Activated B cell treated with CpG ODN at 0.5 μM for 24 hours (primary cell): ENCODE measurements at regions not wholly inside any gene's neighbourhood (a gene's known extent, or its start where the extent isn't known, plus 50 kb on each side); places are given as distances from the start of the nearest gene placed in this dataset.

Source experiments
- ATAC-seq: fragments of 200-7000 bp; cut with Tn5 transposase; one replicate; pipeline ENCODE4 v1.10.0; 2021; ENCODE audit warnings: low read depth, mild to moderate bottlenecking, moderate library complexity
- CTCF ChIA-PET: fragments of 350-600 bp; sonication (Branson Sonifier 250); formaldehyde crosslinking; loops from one replicate; lab custom pipeline; 2021; ENCODE audit warnings: antibody characterized with exemption; lab: Charles Lee
- POLR2A ChIA-PET: fragments of 350-600 bp; sonication (Branson Sonifier 250); formaldehyde crosslinking; loops from one replicate; lab custom pipeline; 2021; ENCODE audit warnings: antibody characterized with exemption; lab: Charles Lee
- DNase-seq: peaks from one replicate; pipeline ENCODE4 v3.0.0; 2022
- H3K27ac Mint-ChIP-seq: one replicate; pipeline ENCODE4 v1.8.0; 2020; ENCODE audit warnings: mixed read lengths
- H3K27me3 Mint-ChIP-seq: one replicate; pipeline ENCODE4 v1.8.0; 2021; ENCODE audit warnings: mixed read lengths
- H3K36me3 Mint-ChIP-seq: one replicate; pipeline ENCODE4 v1.8.0; 2021; ENCODE audit warnings: low read depth, mixed read lengths
- H3K4me1 Mint-ChIP-seq: one replicate; pipeline ENCODE4 v1.8.0; 2021; ENCODE audit warnings: mixed read lengths
- H3K4me3 Mint-ChIP-seq: one replicate; pipeline ENCODE4 v1.8.0; 2020; ENCODE audit warnings: mild to moderate bottlenecking, mixed read lengths
- H3K9me3 Mint-ChIP-seq: one replicate; pipeline ENCODE4 v1.8.0; 2020; ENCODE audit warnings: mixed read lengths
- CTCF ChIP-seq: fragments of 200-600 bp; IDR thresholded peaks from one replicate; pipeline ENCODE4 v1.8.0; 2022; ENCODE audit warnings: antibody characterized with exemption, mild to moderate bottlenecking
- intact Hi-C: fragments of 100-400 bp; cut with micrococcal nuclease; formaldehyde crosslinking; loops from one replicate; pipeline ENCODE4 v1.15.1; 2024

GRCh38 chr2:78202986-78203670 is 681.0 kb upstream of the LRRTM4 start:
- no peak for TF ChIP-seq CTCF
- intact Hi-C loops: no loop called here
- CTCF ChIA-PET: no interaction called here
- no peaks in the 10 kb centered on the region for H3K36me3 Mint-ChIP-seq
- DNase-seq (no peak), ATAC-seq (no peak)
- POLR2A ChIA-PET: no interaction called here
- no peaks in the 10 kb centered on the region for H3K4me1 Mint-ChIP-seq
- H3K27me3 Mint-ChIP-seq: no peaks in the 10 kb centered on the region
- no peak overlapping the region for H3K27ac Mint-ChIP-seq
- H3K4me3 Mint-ChIP-seq: no peak overlapping the region
- peaks cover 17% of the 10 kb centered on the region for H3K9me3 Mint-ChIP-seq

GRCh38 chr2:78218066-78218465 is 695.9 kb upstream of the LRRTM4 start:
- POLR2A ChIA-PET: no interaction called here
- no peak for TF ChIP-seq CTCF
- CTCF ChIA-PET: no interaction called here
- DNase-seq (no peak), ATAC-seq (no peak)
- H3K4me3 Mint-ChIP-seq: no peak overlapping the region
- no peaks in the 10 kb centered on the region for H3K27me3 Mint-ChIP-seq
- no peak overlapping the region for H3K27ac Mint-ChIP-seq
- no peaks in the 10 kb centered on the region for H3K4me1 Mint-ChIP-seq
- intact Hi-C loops: loop anchor here (5.0 kb wide), 1 partner anchor 1991 kb away; no protein-coding TSS in a partner anchor
- H3K9me3 Mint-ChIP-seq: peaks cover 8% of the 10 kb centered on the region
- H3K36me3 Mint-ChIP-seq: no peaks in the 10 kb centered on the region

- ChIA-PET POLR2A (no interaction called here), CTCF (no interaction called here)
- Mint-ChIP-seq H3K27me3 (no peaks in the 10 kb centered on the region), H3K4me1 (no peaks in the 10 kb centered on the region), H3K27ac (no peak overlapping the region), H3K9me3 (no peaks in the 10 kb centered on the region), H3K36me3 (no peaks in the 10 kb centered on the region), H3K4me3 (no peak overlapping the region)
- no peak for ATAC-seq
- DNase-seq: no peak
- TF ChIP-seq CTCF: no peak
- intact Hi-C loops: no loop called here
These were observed 715.5 kb upstream of the LRRTM4 start for GRCh38 chr2:78237704-78238103.

- Mint-ChIP-seq H3K4me1 (no peaks in the 10 kb centered on the region), H3K4me3 (no peak overlapping the region), H3K36me3 (no peaks in the 10 kb centered on the region), H3K27me3 (no peaks in the 10 kb centered on the region), H3K9me3 (peaks cover 15% of the 10 kb centered on the region), H3K27ac (no peak overlapping the region)
- intact Hi-C loops: no loop called here
- POLR2A ChIA-PET: no interaction called here
- TF ChIP-seq CTCF: no peak
- DNase-seq (no peak), ATAC-seq (no peak)
- CTCF ChIA-PET: no interaction called here
These were observed 723.4 kb upstream of the LRRTM4 start for GRCh38 chr2:78245394-78246135.

- no peak overlapping the region for H3K4me3 Mint-ChIP-seq
- intact Hi-C loops: no loop called here
- no peak for TF ChIP-seq CTCF
- ChIA-PET CTCF (no interaction called here), POLR2A (no interaction called here)
- H3K4me1 Mint-ChIP-seq: no peaks in the 10 kb centered on the region
- DNase-seq (no peak), ATAC-seq (no peak)
- peaks cover 16% of the 10 kb centered on the region for H3K9me3 Mint-ChIP-seq
- no peaks in the 10 kb centered on the region for H3K36me3 Mint-ChIP-seq
- no peak overlapping the region for H3K27ac Mint-ChIP-seq
- H3K27me3 Mint-ChIP-seq: no peaks in the 10 kb centered on the region
These were observed 729.5 kb upstream of the LRRTM4 start for GRCh38 chr2:78251708-78252107.
